CD4-positive, alpha-beta T cell (primary cell): ENCODE measurements at regions not wholly inside any gene's neighbourhood (a gene's known extent, or its start where the extent isn't known, plus 50 kb on each side); places are given as distances from the start of the nearest gene placed in this dataset.

Experiments
- ATAC-seq: fragments of 200-7000 bp; cut with Tn5 transposase; one replicate; pipeline ENCODE4 v1.10.0; 2022; ENCODE audit warnings: mild to moderate bottlenecking; ENCODE audit not compliant: poor library complexity
- CTCF ChIA-PET: fragments of 350-600 bp; sonication (Branson Sonifier 250); formaldehyde crosslinking; loops from one replicate; lab custom pipeline; 2021; ENCODE audit warnings: antibody characterized with exemption, inconsistent platforms; lab: Charles Lee
- POLR2A ChIA-PET: fragments of 350-600 bp; sonication (Branson Sonifier 250); formaldehyde crosslinking; loops from one replicate; lab custom pipeline; 2021; ENCODE audit warnings: antibody characterized with exemption, inconsistent platforms; lab: Charles Lee
- DNase-seq, 14 experiments: peaks; one replicate each; pipeline ENCODE4 v3.0.0-alpha.2; 2013 to 2020; ENCODE audit warnings: mixed read lengths in 2 of 14
- H3K27ac ChIP-seq, 2 donors: one replicate each; pipeline versions ENCODE4 v1.5.1 to v1.7.0; 2013; ENCODE audit warnings: low read length in 2 of 2, low read depth in 1 of 2, mild to moderate bottlenecking in 1 of 2
- H3K27me3 ChIP-seq, 2 experiments: 1 replicate in 1 of 2; 2 replicates in 1 of 2; pipeline versions ENCODE4 v1.6.1 to v1.7.0; 2013; ENCODE audit warnings: low read length in 2 of 2, control low read depth in 1 of 2, mild to moderate bottlenecking in 1 of 2, moderate library complexity in 1 of 2; ENCODE audit not compliant: insufficient read depth in 2 of 2, control insufficient read depth in 1 of 2
- H3K36me3 ChIP-seq: one replicate; pipeline ENCODE4 v1.6.1; 2013; ENCODE audit warnings: low read length, control low read depth; ENCODE audit not compliant: insufficient read depth
- H3K4me1 ChIP-seq: one replicate; pipeline ENCODE4 v1.6.1; 2013; ENCODE audit warnings: low read length, control low read depth; ENCODE audit not compliant: insufficient read depth
- H3K4me3 ChIP-seq: one replicate; pipeline ENCODE4 v1.5.1; 2013; ENCODE audit warnings: mild to moderate bottlenecking, low read length, moderate library complexity
- H3K9me3 ChIP-seq, 2 experiments: 1 replicate in 1 of 2; 2 replicates in 1 of 2; pipeline versions ENCODE4 v1.6.1 to v1.7.0; 2013; ENCODE audit warnings: low read length in 2 of 2, mild to moderate bottlenecking in 2 of 2, control low read depth in 1 of 2, moderate library complexity in 1 of 2; ENCODE audit not compliant: control insufficient read depth in 1 of 2, insufficient read depth in 1 of 2
- H3K27ac Mint-ChIP-seq: one replicate; pipeline ENCODE4 v1.8.0; 2020; ENCODE audit warnings: mixed read lengths
- H3K27me3 Mint-ChIP-seq: one replicate; pipeline ENCODE4 v1.8.0; 2021; ENCODE audit warnings: mixed read lengths
- H3K36me3 Mint-ChIP-seq: one replicate; pipeline ENCODE4 v1.8.0; 2021; ENCODE audit warnings: low read depth, mixed read lengths
- H3K4me1 Mint-ChIP-seq: one replicate; pipeline ENCODE4 v1.8.0; 2021; ENCODE audit warnings: low read depth, mixed read lengths
- H3K4me3 Mint-ChIP-seq: one replicate; pipeline ENCODE4 v1.8.0; 2020; ENCODE audit warnings: mild to moderate bottlenecking, mixed read lengths
- H3K9me3 Mint-ChIP-seq: one replicate; pipeline ENCODE4 v1.8.0; 2020; ENCODE audit warnings: mixed read lengths
- CTCF ChIP-seq: fragments of 200-600 bp; IDR thresholded peaks from one replicate; pipeline ENCODE4 v1.8.0; 2022; ENCODE audit warnings: antibody characterized with exemption, mild to moderate bottlenecking
- intact Hi-C, 2 experiments: fragments of 100-400 bp; cut with DNase I in 1 of 2; cut with micrococcal nuclease in 1 of 2; formaldehyde crosslinking; loops; one replicate each; pipeline versions ENCODE4 v1.15.1 to v1.9.0; 2023 to 2025; cut with DNase I, micrococcal nuclease

- no peak for DNase-seq
- Mint-ChIP-seq H3K27ac (no peak overlapping the region), H3K27me3 (no peaks in the 10 kb centered on the region), H3K36me3 (no peaks in the 10 kb centered on the region), H3K4me3 (no peak overlapping the region), H3K4me1 (no peaks in the 10 kb centered on the region), H3K9me3 (peaks cover 15% of the 10 kb centered on the region)
- Histone ChIP-seq H3K4me1 (no peaks in the 10 kb centered on the region), H3K36me3 (no peaks in the 10 kb centered on the region), H3K4me3 (no peak overlapping the region), H3K27ac (no peak overlapping the region), H3K9me3 (no peaks in the 10 kb centered on the region), H3K27me3 (no peaks in the 10 kb centered on the region)
- no peak for ATAC-seq
- ChIA-PET POLR2A (no interaction called here), CTCF (no interaction called here)
- intact Hi-C loops: no loop called here
- no peak for TF ChIP-seq CTCF
Measured at GRCh38 chr20:6908673-6909072, 141.2 kb downstream of the BMP2 start.

- ChIA-PET CTCF (interaction anchor here (1.4 kb wide), 1 partner anchor 10 kb away, joined by 3 read pairs; no protein-coding TSS in a partner anchor), POLR2A (no interaction called here)
- DNase-seq: no peak
- TF ChIP-seq CTCF: no peak
- Mint-ChIP-seq H3K4me1 (no peaks in the 10 kb centered on the region), H3K36me3 (no peaks in the 10 kb centered on the region), H3K9me3 (peaks cover 14% of the 10 kb centered on the region), H3K27me3 (no peaks in the 10 kb centered on the region), H3K27ac (no peak overlapping the region), H3K4me3 (no peak overlapping the region)
- no peak for ATAC-seq
- Histone ChIP-seq H3K27ac (no peak overlapping the region), H3K4me1 (no peaks in the 10 kb centered on the region), H3K4me3 (no peak overlapping the region), H3K27me3 (no peaks in the 10 kb centered on the region), H3K9me3 (no peaks in the 10 kb centered on the region), H3K36me3 (no peaks in the 10 kb centered on the region)
- intact Hi-C loops: no loop called here
Measured at GRCh38 chr20:6909608-6910007, 142.1 kb downstream of the BMP2 start.

- H3K4me3 ChIP-seq: no peak overlapping the region
- no peaks in the 10 kb centered on the region for H3K27me3 ChIP-seq
- DNase-seq (no peak), ATAC-seq (no peak)
- H3K36me3 ChIP-seq: no peaks in the 10 kb centered on the region
- no peaks in the 10 kb centered on the region for H3K36me3 Mint-ChIP-seq
- intact Hi-C loops: no loop called here
- ChIA-PET POLR2A (no interaction called here), CTCF (no interaction called here)
- peaks cover 6% of the 10 kb centered on the region for H3K9me3 Mint-ChIP-seq
- H3K4me1 ChIP-seq: no peaks in the 10 kb centered on the region
- no peaks in the 10 kb centered on the region for H3K27me3 Mint-ChIP-seq
- no peak overlapping the region for H3K27ac Mint-ChIP-seq
- TF ChIP-seq CTCF: no peak
- H3K9me3 ChIP-seq: peaks cover 0 to 3% of the 10 kb centered on the region in 2 experiments
- no peak overlapping the region for H3K4me3 Mint-ChIP-seq
- no peaks in the 10 kb centered on the region for H3K4me1 Mint-ChIP-seq
- no peak overlapping the region for H3K27ac ChIP-seq
Measured at GRCh38 chr20:6914986-6915385, 147.5 kb downstream of the BMP2 start.
